OCI-LY1 (cell line): ENCODE measurements at regions not wholly inside any gene's neighbourhood (a gene's known extent, or its start where the extent isn't known, plus 50 kb on each side); places are given as distances from the start of the nearest gene placed in this dataset.

Source experiments
- H2AFZ ChIP-seq: fragments of 200-600 bp; sonication (generic), shearing (Covaris generic); 2 replicates; pipeline ENCODE4 v1.6.0; 2014; ENCODE audit warnings: antibody characterized with exemption, mild to moderate bottlenecking, low read length
- H3F3A ChIP-seq: fragments of 200-600 bp; sonication (generic), shearing (Covaris generic); 2 replicates; pipeline ENCODE4 v1.6.0; 2014; ENCODE audit warnings: mild to moderate bottlenecking, antibody characterized with exemption, low read length, moderate library complexity; ENCODE audit not compliant: insufficient read depth
- H3K27ac ChIP-seq: fragments of 200-600 bp; sonication (generic); 2 replicates; pipeline ENCODE4 v1.5.1; 2014; ENCODE audit warnings: low read length, mixed run types, mild to moderate bottlenecking, low read depth; ENCODE audit not compliant: poor library complexity, severe bottlenecking
- H3K27me3 ChIP-seq: fragments of 200-600 bp; sonication (generic); 2 replicates; pipeline ENCODE4 v1.6.0; 2014; ENCODE audit warnings: antibody characterized with exemption, mild to moderate bottlenecking, low read length, moderate library complexity; ENCODE audit not compliant: insufficient read depth
- H3K36me3 ChIP-seq: fragments of 200-600 bp; sonication (generic); 2 replicates; pipeline ENCODE4 v1.6.1; 2014; ENCODE audit warnings: mild to moderate bottlenecking, antibody characterized with exemption, low read length, moderate library complexity, mixed read lengths; ENCODE audit not compliant: insufficient read depth
- H3K4me1 ChIP-seq: fragments of 200-600 bp; sonication (generic); 2 replicates; pipeline ENCODE4 v1.5.1; 2014; ENCODE audit warnings: mild to moderate bottlenecking, low read length, moderate library complexity; ENCODE audit not compliant: insufficient read depth, severe bottlenecking
- H3K4me2 ChIP-seq: fragments of 200-600 bp; sonication (generic), shearing (Covaris generic); 2 replicates; pipeline ENCODE4 v1.6.1; 2014; ENCODE audit warnings: low read length
- H3K4me3 ChIP-seq: fragments of 200-600 bp; sonication (generic); 2 replicates; pipeline ENCODE4 v1.5.1; 2014; ENCODE audit warnings: low read length, low read depth, mild to moderate bottlenecking, mixed read lengths; ENCODE audit not compliant: poor library complexity, severe bottlenecking
- H3K79me2 ChIP-seq: fragments of 200-600 bp; shearing (Covaris generic); 2 replicates; pipeline ENCODE4 v1.6.1; 2016; ENCODE audit warnings: mixed run types, low read length, mixed read lengths; ENCODE audit not compliant: insufficient read depth
- H3K9ac ChIP-seq: fragments of 200-600 bp; sonication (generic), shearing (Covaris generic); 2 replicates; pipeline ENCODE4 v1.6.1; 2014; ENCODE audit warnings: mild to moderate bottlenecking, low read length, mixed read lengths
- H3K9me2 ChIP-seq: fragments of 200-600 bp; sonication (generic), shearing (Covaris generic); 2 replicates; pipeline ENCODE4 v1.6.1; 2014; ENCODE audit warnings: low read depth, mild to moderate bottlenecking, low read length, mixed read lengths
- H3K9me3 ChIP-seq: fragments of 200-600 bp; shearing (Covaris generic); 2 replicates; pipeline ENCODE4 v1.6.1; 2014; ENCODE audit warnings: low read length, mixed read lengths
- H4K20me1 ChIP-seq: fragments of 200-600 bp; sonication (generic), shearing (Covaris generic); 2 replicates; pipeline ENCODE4 v1.6.0; 2016; ENCODE audit warnings: mild to moderate bottlenecking, low read length; ENCODE audit not compliant: insufficient read depth
- CTCF ChIP-seq: fragments of 200-600 bp; sonication (generic), shearing (Covaris generic); IDR thresholded peaks from 2 replicates; pipeline ENCODE4 v1.5.1; 2017; ENCODE audit warnings: mild to moderate bottlenecking, antibody characterized with exemption, low read length, moderate library complexity, mixed read lengths
- EZH2 ChIP-seq: fragments of 200-600 bp; sonication (generic), shearing (Covaris generic); IDR thresholded peaks from 2 replicates; pipeline ENCODE4 v1.8.0; 2017; ENCODE audit warnings: borderline replicate concordance, mixed run types, mild to moderate bottlenecking, antibody characterized with exemption, low read length, moderate library complexity, mixed read lengths

- no peaks in the 10 kb centered on the region for H3K9me3 ChIP-seq
- no peaks in the 10 kb centered on the region for H3F3A ChIP-seq
- no peak overlapping the region for H3K4me3 ChIP-seq
- no peaks in the 10 kb centered on the region for H3K27me3 ChIP-seq
- no peaks in the 10 kb centered on the region for H3K79me2 ChIP-seq
- no peaks in the 10 kb centered on the region for H3K4me1 ChIP-seq
- no peak overlapping the region for H3K4me2 ChIP-seq
- TF ChIP-seq EZH2 (no peak), CTCF (no peak)
- no peak overlapping the region for H3K27ac ChIP-seq
- H2AFZ ChIP-seq: no peak overlapping the region
- H3K9ac ChIP-seq: no peak overlapping the region
- H3K36me3 ChIP-seq: no peaks in the 10 kb centered on the region
- no peaks in the 10 kb centered on the region for H3K9me2 ChIP-seq
- H4K20me1 ChIP-seq: no peaks in the 10 kb centered on the region
Measured at GRCh38 chr4:54418468-54418867, 189.4 kb downstream of the PDGFRA start.

- TF ChIP-seq CTCF (no peak), EZH2 (no peak)
- no peaks in the 10 kb centered on the region for H4K20me1 ChIP-seq
- no peaks in the 10 kb centered on the region for H3K4me1 ChIP-seq
- H3K9me3 ChIP-seq: no peaks in the 10 kb centered on the region
- no peaks in the 10 kb centered on the region for H3K36me3 ChIP-seq
- no peak overlapping the region for H2AFZ ChIP-seq
- no peaks in the 10 kb centered on the region for H3K79me2 ChIP-seq
- no peaks in the 10 kb centered on the region for H3F3A ChIP-seq
- no peak overlapping the region for H3K4me2 ChIP-seq
- no peak overlapping the region for H3K4me3 ChIP-seq
- no peaks in the 10 kb centered on the region for H3K9me2 ChIP-seq
- no peaks in the 10 kb centered on the region for H3K27me3 ChIP-seq
- no peak overlapping the region for H3K9ac ChIP-seq
- H3K27ac ChIP-seq: no peak overlapping the region
Measured at GRCh38 chr4:54423066-54423465, 194.0 kb downstream of the PDGFRA start.

DNA sequence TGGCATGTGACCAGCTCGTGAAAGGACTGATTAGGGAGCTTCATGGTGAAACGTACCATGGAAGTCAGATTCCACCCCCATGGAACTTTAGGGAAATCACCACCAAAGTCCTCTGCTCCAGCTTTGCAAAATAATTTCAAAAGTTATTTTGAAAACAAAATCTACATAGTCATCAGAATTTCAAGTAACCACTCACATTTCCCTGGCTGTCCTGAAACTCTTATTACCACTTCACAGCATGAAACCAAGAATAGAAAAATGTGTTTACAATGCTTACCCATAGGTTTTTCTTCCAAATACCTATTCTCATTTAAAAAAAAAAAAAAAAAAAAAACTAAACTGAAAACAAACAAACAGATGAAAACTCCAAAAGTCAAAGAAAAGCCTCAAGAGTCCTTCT is 198.7 kb downstream of the PDGFRA start:
- Histone ChIP-seq H3K9me3 (no peaks in the 10 kb centered on the region), H3K27me3 (no peaks in the 10 kb centered on the region), H3K79me2 (no peaks in the 10 kb centered on the region), H2AFZ (no peak overlapping the region), H3K4me3 (no peak overlapping the region), H3K36me3 (no peaks in the 10 kb centered on the region), H3K4me1 (no peaks in the 10 kb centered on the region), H3K9ac (no peak overlapping the region), H3K27ac (no peak overlapping the region), H4K20me1 (no peaks in the 10 kb centered on the region), H3K4me2 (no peak overlapping the region), H3K9me2 (no peaks in the 10 kb centered on the region), H3F3A (no peaks in the 10 kb centered on the region)
- no peak for TF ChIP-seq EZH2
- no peak for TF ChIP-seq CTCF
